GM23338 (cell line): ENCODE measurements at regions not wholly inside any gene's neighbourhood (a gene's known extent, or its start where the extent isn't known, plus 50 kb on each side); places are given as distances from the start of the nearest gene placed in this dataset.

ENCODE experiments used
- ATAC-seq: fragments of 200-7000 bp; cut with Tn5 transposase; 3 replicates; pipeline ENCODE4 v1.9.1; 2020
- DNase-seq: peaks from one replicate; pipeline ENCODE4 v3.0.0-alpha.2; 2015; ENCODE audit warnings: low spot score
- H2AFZ ChIP-seq: fragments of 200-600 bp; sonication (generic); 2 replicates; pipeline ENCODE4 v1.8.0; 2016; ENCODE audit warnings: antibody characterized with exemption, mild to moderate bottlenecking, moderate library complexity
- H3F3A ChIP-seq: fragments of 200-600 bp; sonication (generic); replicated peaks from 2 replicates; pipeline ENCODE4 v1.8.0; 2017; ENCODE audit warnings: antibody characterized with exemption, mixed run types, low read depth
- H3K27ac ChIP-seq: fragments of 200-600 bp; sonication (generic); 2 replicates; pipeline ENCODE4 v1.6.1; 2016; ENCODE audit warnings: low read depth
- H3K27me3 ChIP-seq: fragments of 200-600 bp; sonication (generic); 2 replicates; pipeline ENCODE4 v1.8.0; 2016; ENCODE audit warnings: mild to moderate bottlenecking, mixed run types, moderate library complexity; ENCODE audit not compliant: insufficient read depth
- H3K36me3 ChIP-seq: fragments of 200-600 bp; sonication (generic); 2 replicates; pipeline ENCODE4 v1.8.0; 2016; ENCODE audit warnings: mild to moderate bottlenecking; ENCODE audit not compliant: insufficient read depth
- H3K4me1 ChIP-seq: fragments of 200-600 bp; sonication (generic); 2 replicates; pipeline ENCODE4 v1.8.0; 2016; ENCODE audit warnings: mild to moderate bottlenecking, moderate library complexity; ENCODE audit not compliant: insufficient read depth
- H3K4me2 ChIP-seq: fragments of 200-600 bp; sonication (generic); 2 replicates; pipeline ENCODE4 v1.7.1; 2017; ENCODE audit warnings: mixed run types
- H3K4me3 ChIP-seq: fragments of 200-600 bp; sonication (generic); 2 replicates; pipeline ENCODE4 v1.6.1; 2016; ENCODE audit warnings: mixed run types
- H3K79me2 ChIP-seq: fragments of 200-600 bp; sonication (generic); replicated peaks from 2 replicates; pipeline ENCODE4 v1.8.0; 2017; ENCODE audit warnings: mild to moderate bottlenecking; ENCODE audit not compliant: insufficient read depth
- H3K9me2 ChIP-seq: fragments of 200-600 bp; sonication (generic); 2 replicates; pipeline ENCODE4 v1.8.0; 2017; ENCODE audit not compliant: insufficient read depth
- H4K20me1 ChIP-seq: fragments of 200-600 bp; sonication (generic); replicated peaks from 2 replicates; pipeline ENCODE4 v1.8.0; 2017; ENCODE audit warnings: mild to moderate bottlenecking; ENCODE audit not compliant: insufficient read depth
- H3K27ac Mint-ChIP-seq: 2 replicates; pipeline ENCODE4 v1.8.0; 2020; ENCODE audit warnings: inconsistent platforms, mild to moderate bottlenecking, moderate library complexity, mixed read lengths
- H3K27me3 Mint-ChIP-seq: 3 replicates; pipeline ENCODE4 v1.8.0; 2022; ENCODE audit warnings: low read depth, mild to moderate bottlenecking, moderate library complexity, mixed read lengths, inconsistent platforms; ENCODE audit not compliant: insufficient read depth, poor library complexity
- H3K36me3 Mint-ChIP-seq: 3 replicates; pipeline ENCODE4 v1.8.0; 2021; ENCODE audit warnings: low read depth, mild to moderate bottlenecking, inconsistent platforms, moderate library complexity, mixed read lengths
- H3K4me1 Mint-ChIP-seq: 3 replicates; pipeline ENCODE4 v1.8.0; 2020; ENCODE audit warnings: mild to moderate bottlenecking, inconsistent platforms, mixed read lengths
- H3K4me3 Mint-ChIP-seq: 3 replicates; pipeline ENCODE4 v1.8.0; 2021; ENCODE audit warnings: moderate library complexity, mild to moderate bottlenecking, inconsistent platforms, mixed read lengths
- H3K9me3 Mint-ChIP-seq: 3 replicates; pipeline ENCODE4 v1.8.0; 2020; ENCODE audit warnings: moderate library complexity, mild to moderate bottlenecking, inconsistent platforms, mixed read lengths
- CREB1 ChIP-seq: fragments of 250-450 bp; sonication (Bioruptor Pico); IDR thresholded peaks from 2 replicates; pipeline ENCODE4 v1.5.0; 2020; ENCODE audit warnings: low read depth, mild to moderate bottlenecking, moderate library complexity
- CTCF ChIP-seq, 2 experiments: fragments of 200-600 bp in 1 of 2; sonication (generic) in 1 of 2; conservative IDR thresholded peaks; 2 replicates each; pipeline versions ENCODE4 v1.5.1 to v1.6.1; 2016 to 2017; ENCODE audit warnings: antibody characterized with exemption in 2 of 2, low read depth in 2 of 2, mild to moderate bottlenecking in 2 of 2, moderate library complexity in 1 of 2
- ETS1 ChIP-seq: IDR thresholded peaks from 2 replicates; pipeline ENCODE4 v1.6.1; 2016; ENCODE audit warnings: antibody characterized with exemption
- EZH2 ChIP-seq: fragments of 200-600 bp; sonication (generic); IDR thresholded peaks from one replicate; pipeline ENCODE4 v1.8.0; 2017; ENCODE audit warnings: antibody characterized with exemption, mild to moderate bottlenecking, low read depth; ENCODE audit not compliant: unreplicated experiment
- EZH2phosphoT487 ChIP-seq: fragments of 200-600 bp; sonication (generic); IDR thresholded peaks from one replicate; pipeline ENCODE4 v1.8.1; 2018; ENCODE audit warnings: antibody characterized with exemption; ENCODE audit not compliant: unreplicated experiment
- JUNB ChIP-seq: IDR thresholded peaks from one replicate; pipeline ENCODE4 v1.6.1; 2016; ENCODE audit warnings: antibody characterized with exemption; ENCODE audit not compliant: unreplicated experiment
- POLR2AphosphoS5 ChIP-seq: IDR thresholded peaks from 2 replicates; pipeline ENCODE4 v1.6.1; 2016; ENCODE audit warnings: antibody characterized with exemption, low read depth
- REST ChIP-seq: IDR thresholded peaks from one replicate; pipeline ENCODE4 v1.6.1; 2018; ENCODE audit warnings: antibody characterized with exemption; ENCODE audit not compliant: unreplicated experiment
- STAT1 ChIP-seq: IDR thresholded peaks from one replicate; pipeline ENCODE4 v1.6.1; 2016; ENCODE audit warnings: antibody characterized with exemption; ENCODE audit not compliant: unreplicated experiment
- ZNF114 ChIP-seq: fragments of 250-450 bp; sonication (Bioruptor Pico); IDR thresholded peaks from 2 replicates; pipeline ENCODE4 v1.5.0; 2020; ENCODE audit warnings: mild to moderate bottlenecking, moderate library complexity
- ZNF331 ChIP-seq: fragments of 250-450 bp; sonication (Bioruptor Pico); IDR thresholded peaks from 2 replicates; pipeline ENCODE4 v1.5.0; 2020; ENCODE audit warnings: low read depth, mild to moderate bottlenecking, moderate library complexity
- ZNF462 ChIP-seq: fragments of 250-450 bp; sonication (Bioruptor Pico); IDR thresholded peaks from 2 replicates; pipeline ENCODE4 v1.5.0; 2020; ENCODE audit warnings: mild to moderate bottlenecking, moderate library complexity

GRCh38 chr2:8469709-8470493, 212.0 kb upstream of the ID2 start:
- H3K36me3 Mint-ChIP-seq, result no peaks in the 10 kb centered on the region
- no peak for TF ChIP-seq REST
- TF ChIP-seq CREB1 (CRISPR knock-in tag), result no peak
- TF ChIP-seq EZH2, result no peak
- TF ChIP-seq JUNB, result no peak
- TF ChIP-seq CTCF (conservative IDR thresholded peaks at IDR 0.05; ENCODE audit: low read depth in 2 of 2), result no peak
- no peak for TF ChIP-seq STAT1
- no peak for TF ChIP-seq ZNF114 (CRISPR knock-in tag)
- TF ChIP-seq POLR2AphosphoS5, result no peak
- TF ChIP-seq ZNF462 (CRISPR knock-in tag), result no peak
- no peak for TF ChIP-seq ETS1
- TF ChIP-seq ZNF331 (CRISPR knock-in tag), result no peak
- no peak for TF ChIP-seq EZH2phosphoT487
- H3K4me1 Mint-ChIP-seq, result no peaks in the 10 kb centered on the region
- H3K4me3 Mint-ChIP-seq, result no peak overlapping the region
- Histone ChIP-seq H3K27me3 (no peaks in the 10 kb centered on the region), H3K27ac (no peak overlapping the region), H3K9me2 (peaks cover 4% of the 10 kb centered on the region; the same call in 1 of the 2 replicates), H3K36me3 (no peaks in the 10 kb centered on the region), H3F3A (no peaks in the 10 kb centered on the region), H3K4me2 (no peak overlapping the region), H2AFZ (no peak overlapping the region), H3K4me1 (no peaks in the 10 kb centered on the region), H3K79me2 (no peaks in the 10 kb centered on the region), H3K4me3 (no peak overlapping the region), H4K20me1 (no peaks in the 10 kb centered on the region)
- no peaks in the 10 kb centered on the region for H3K9me3 Mint-ChIP-seq
- DNase-seq, result no peak
- H3K27me3 Mint-ChIP-seq, result no peaks in the 10 kb centered on the region
- no peak for ATAC-seq
- no peak overlapping the region for H3K27ac Mint-ChIP-seq
